Mesenchymal stem cell (in vitro differentiated cells and primary cell): ENCODE measurements at regions not wholly inside any gene's neighbourhood (a gene's known extent, or its start where the extent isn't known, plus 50 kb on each side); places are given as distances from the start of the nearest gene placed in this dataset.

Experiments used
- DNase-seq: peaks from one replicate; pipeline ENCODE4 v3.0.0-alpha.2; 2013
- H2AFZ ChIP-seq: one replicate; pipeline ENCODE4 v1.6.1; 2013; ENCODE audit warnings: low read depth, mild to moderate bottlenecking, control low read depth, inconsistent platforms, low read length, moderate library complexity
- H2AK5ac ChIP-seq: 2 replicates; pipeline ENCODE4 v1.6.1; 2013; ENCODE audit warnings: low read length, moderate library complexity, mild to moderate bottlenecking, inconsistent platforms; ENCODE audit not compliant: severe bottlenecking
- H2BK120ac ChIP-seq: one replicate; pipeline ENCODE4 v1.6.1; 2013; ENCODE audit warnings: low read depth, mild to moderate bottlenecking, inconsistent platforms, low read length, moderate library complexity
- H2BK12ac ChIP-seq, 2 experiments: one replicate each; pipeline ENCODE4 v1.6.1; 2013; ENCODE audit warnings: inconsistent platforms in 2 of 2, low read length in 2 of 2, mild to moderate bottlenecking in 2 of 2, moderate library complexity in 2 of 2, control low read depth in 1 of 2
- H2BK15ac ChIP-seq: one replicate; pipeline ENCODE4 v1.6.1; 2013; ENCODE audit warnings: mild to moderate bottlenecking, low read depth, inconsistent platforms; ENCODE audit not compliant: poor library complexity, severe bottlenecking
- H2BK5ac ChIP-seq: 2 replicates; pipeline ENCODE4 v1.6.1; 2013; ENCODE audit warnings: low read depth, mild to moderate bottlenecking, low read length, control low read depth, inconsistent platforms; ENCODE audit not compliant: poor library complexity, severe bottlenecking
- H3K14ac ChIP-seq, 2 experiments: one replicate each; pipeline ENCODE4 v1.6.1; 2013; ENCODE audit warnings: inconsistent platforms in 2 of 2, low read length in 2 of 2, control low read depth in 1 of 2, mild to moderate bottlenecking in 1 of 2, moderate library complexity in 1 of 2
- H3K18ac ChIP-seq, 2 experiments: one replicate each; pipeline ENCODE4 v1.6.1; 2013; ENCODE audit warnings: inconsistent platforms in 2 of 2, low read length in 2 of 2, control low read depth in 1 of 2, low read depth in 1 of 2, mild to moderate bottlenecking in 1 of 2
- H3K23ac ChIP-seq, 2 experiments: one replicate each; pipeline ENCODE4 v1.6.1; 2013; ENCODE audit warnings: inconsistent platforms in 2 of 2, low read length in 2 of 2, mild to moderate bottlenecking in 2 of 2, moderate library complexity in 2 of 2, control low read depth in 1 of 2
- H3K27ac ChIP-seq: 2 replicates; pipeline ENCODE4 v1.5.1; 2013; ENCODE audit warnings: mild to moderate bottlenecking, moderate library complexity, low read length, control low read depth, inconsistent platforms; ENCODE audit not compliant: poor library complexity, severe bottlenecking
- H3K27me3 ChIP-seq, 2 experiments: 2 replicates each; pipeline versions ENCODE4 v1.6.1 to v1.7.0; 2013; ENCODE audit warnings: low read length in 2 of 2, mild to moderate bottlenecking in 2 of 2, moderate library complexity in 2 of 2, control low read depth in 1 of 2, inconsistent platforms in 1 of 2; ENCODE audit not compliant: control insufficient read depth in 1 of 2, insufficient read depth in 1 of 2
- H3K36me3 ChIP-seq, 2 experiments: 2 replicates each; pipeline versions ENCODE4 v1.6.1 to v1.7.0; 2013; ENCODE audit warnings: low read length in 2 of 2, control low read depth in 1 of 2, inconsistent platforms in 1 of 2, low read depth in 1 of 2, mild to moderate bottlenecking in 1 of 2; ENCODE audit not compliant: insufficient read depth in 2 of 2, control insufficient read depth in 1 of 2
- H3K4ac ChIP-seq, 2 experiments: one replicate each; pipeline ENCODE4 v1.6.1; 2013; ENCODE audit warnings: inconsistent platforms in 2 of 2, low read length in 2 of 2, mild to moderate bottlenecking in 2 of 2, moderate library complexity in 2 of 2, control low read depth in 1 of 2, low read depth in 1 of 2
- H3K4me1 ChIP-seq: 2 replicates; pipeline ENCODE4 v1.6.1; 2013; ENCODE audit warnings: low read depth, low read length, control low read depth; ENCODE audit not compliant: control insufficient read depth, insufficient read depth
- H3K4me2 ChIP-seq: 2 replicates; pipeline ENCODE4 v1.6.1; 2013; ENCODE audit warnings: low read length, mild to moderate bottlenecking, inconsistent platforms; ENCODE audit not compliant: poor library complexity, severe bottlenecking
- H3K4me3 ChIP-seq, 2 experiments: 2 replicates each; pipeline versions ENCODE4 v1.5.1 to v1.7.0; 2013; ENCODE audit warnings: low read length in 2 of 2, mild to moderate bottlenecking in 2 of 2, control low read depth in 1 of 2, low read depth in 1 of 2; ENCODE audit not compliant: insufficient read depth in 1 of 2
- H3K79me1 ChIP-seq: replicated peaks from 2 replicates; pipeline ENCODE4 v1.6.1; 2013; ENCODE audit warnings: mild to moderate bottlenecking, control low read depth, low read length, inconsistent platforms; ENCODE audit not compliant: poor library complexity, severe bottlenecking
- H3K9ac ChIP-seq: 2 replicates; pipeline ENCODE4 v1.7.0; 2013; ENCODE audit warnings: mild to moderate bottlenecking, low read length, moderate library complexity
- H3K9me3 ChIP-seq: 2 replicates; pipeline ENCODE4 v1.7.0; 2013; ENCODE audit warnings: mild to moderate bottlenecking, low read length; ENCODE audit not compliant: control insufficient read depth
- H4K8ac ChIP-seq: one replicate; pipeline ENCODE4 v1.6.1; 2013; ENCODE audit warnings: inconsistent platforms, mild to moderate bottlenecking, low read length, moderate library complexity
- H4K91ac ChIP-seq: one replicate; pipeline ENCODE4 v1.6.1; 2013; ENCODE audit warnings: mild to moderate bottlenecking, low read length, inconsistent platforms
- WGBS: methylation state at CpG from one replicate; pipeline ENCODE4 v1.1.7; 2013; ENCODE audit warnings: mixed read lengths; 5-methylcytosine and 5-hydroxymethylcytosine counted together

- Histone ChIP-seq H2AFZ (no peak overlapping the region), H3K4me3 (no peak overlapping the region), H3K9ac (no peak overlapping the region), H3K27me3 (no peaks in the 10 kb centered on the region), H3K27ac (no peak overlapping the region), H4K91ac (no peak overlapping the region), H3K4me2 (no peak overlapping the region), H2AK5ac (no peak overlapping the region), H2BK5ac (no peak overlapping the region), H3K4me1 (no peaks in the 10 kb centered on the region), H4K8ac (no peak overlapping the region), H3K36me3 (no peaks in the 10 kb centered on the region), H3K4ac (no peak overlapping the region), H2BK120ac (no peak overlapping the region), H3K79me1 (no peaks in the 10 kb centered on the region), H3K9me3 (no peaks in the 10 kb centered on the region), H3K23ac (no peak overlapping the region), H3K18ac (no peak overlapping the region), H3K14ac (no peak overlapping the region), H2BK12ac (no peak overlapping the region), H2BK15ac (no peak overlapping the region)
- WGBS: no CpG with 5 or more reads among the region's 1 CpG
- DNase-seq: no peak
Measured at GRCh38 chr9:115413766-115414382, 295.9 kb upstream of the TNC start.

GRCh38 chr9:115414561-115414960, 296.6 kb upstream of the TNC start:
- Histone ChIP-seq H3K9me3 (peaks cover 4% of the 10 kb centered on the region), H4K8ac (no peak overlapping the region), H3K4me3 (no peak overlapping the region), H3K23ac (no peak overlapping the region), H3K27ac (no peak overlapping the region), H2BK15ac (no peak overlapping the region), H3K4me2 (no peak overlapping the region), H3K14ac (no peak overlapping the region), H3K4me1 (no peaks in the 10 kb centered on the region), H2BK120ac (no peak overlapping the region), H2BK5ac (no peak overlapping the region), H2BK12ac (no peak overlapping the region), H2AK5ac (no peak overlapping the region), H3K36me3 (no peaks in the 10 kb centered on the region), H3K9ac (no peak overlapping the region), H3K18ac (no peak overlapping the region), H3K4ac (no peak overlapping the region), H3K79me1 (no peaks in the 10 kb centered on the region), H4K91ac (no peak overlapping the region), H2AFZ (no peak overlapping the region), H3K27me3 (no peaks in the 10 kb centered on the region)
- 100% methylated on average over 1 of the region's 1 CpG for WGBS
- no peak for DNase-seq

- Histone ChIP-seq H3K14ac (no peak overlapping the region), H3K4me1 (no peaks in the 10 kb centered on the region), H2BK120ac (no peak overlapping the region), H3K4ac (no peak overlapping the region), H2AK5ac (no peak overlapping the region), H2AFZ (no peak overlapping the region), H2BK15ac (no peak overlapping the region), H2BK5ac (no peak overlapping the region), H3K4me2 (no peak overlapping the region), H4K8ac (peak overlapping the region; percentile 80), H3K18ac (peak overlapping the region in 1 of 2 experiments; percentile 2), H3K27me3 (no peaks in the 10 kb centered on the region), H4K91ac (peak overlapping the region; percentile 46), H3K4me3 (no peak overlapping the region), H2BK12ac (no peak overlapping the region), H3K27ac (no peak overlapping the region), H3K36me3 (no peaks in the 10 kb centered on the region), H3K79me1 (no peaks in the 10 kb centered on the region), H3K9ac (no peak overlapping the region), H3K9me3 (peaks cover 7% of the 10 kb centered on the region), H3K23ac (no peak overlapping the region)
- DNase-seq: no peak
- 23% methylated on average over 3 of the region's 3 CpGs for WGBS
Measured at GRCh38 chr9:115415450-115415849, 297.5 kb upstream of the TNC start.

- H3K4me3 ChIP-seq: no peak overlapping the region
- no peak overlapping the region for H2BK12ac ChIP-seq
- H2AK5ac ChIP-seq: no peak overlapping the region
- H2BK120ac ChIP-seq: no peak overlapping the region
- H3K18ac ChIP-seq: no peak overlapping the region
- no peak overlapping the region for H3K4me2 ChIP-seq
- 86% methylated on average over 2 of the region's 2 CpGs for WGBS
- no peak overlapping the region for H2BK5ac ChIP-seq
- no peak overlapping the region for H2AFZ ChIP-seq
- no peak overlapping the region for H4K8ac ChIP-seq
- no peak overlapping the region for H3K4ac ChIP-seq
- no peak overlapping the region for H4K91ac ChIP-seq
- DNase-seq: no peak
- H3K27me3 ChIP-seq: no peaks in the 10 kb centered on the region
- H3K27ac ChIP-seq: no peak overlapping the region
- H2BK15ac ChIP-seq: no peak overlapping the region
- H3K23ac ChIP-seq: no peak overlapping the region
- H3K36me3 ChIP-seq: no peaks in the 10 kb centered on the region
- H3K9me3 ChIP-seq: peaks cover 15% of the 10 kb centered on the region
- H3K79me1 ChIP-seq: no peaks in the 10 kb centered on the region
- H3K14ac ChIP-seq: no peak overlapping the region
- no peaks in the 10 kb centered on the region for H3K4me1 ChIP-seq
- H3K9ac ChIP-seq: no peak overlapping the region
Measured at GRCh38 chr9:115416299-115416698, 298.3 kb upstream of the TNC start.
